PFSK-1 (cell line): ENCODE measurements at regions not wholly inside any gene's neighbourhood (a gene's known extent, or its start where the extent isn't known, plus 50 kb on each side); places are given as distances from the start of the nearest gene placed in this dataset.

Experiments used
- FOXP2 ChIP-seq: optimal IDR thresholded peaks from 2 replicates; pipeline ENCODE3; 2011; ENCODE audit warnings: borderline replicate concordance, control low read depth, inconsistent platforms; ENCODE audit not compliant: insufficient read depth; ENCODE audit errors: extremely low read length, extremely low read depth
- POLR2AphosphoS5 ChIP-seq: IDR thresholded peaks from 2 replicates; pipeline ENCODE4 v1.6.1; 2012; ENCODE audit warnings: low read depth, mild to moderate bottlenecking, control low read depth, low read length, moderate library complexity
- REST ChIP-seq, 2 experiments: IDR thresholded peaks; 2 replicates each; pipeline versions ENCODE4 v1.6.1 to v1.8.0; 2011 to 2012; ENCODE audit warnings: low read depth in 2 of 2, low read length in 2 of 2, control low read depth in 1 of 2, inconsistent platforms in 1 of 2, mild to moderate bottlenecking in 1 of 2, moderate library complexity in 1 of 2; ENCODE audit not compliant: insufficient read depth in 1 of 2
- SIN3A ChIP-seq: IDR thresholded peaks from 2 replicates; pipeline ENCODE4 v1.6.1; 2012; ENCODE audit warnings: mild to moderate bottlenecking, low read length, moderate library complexity, borderline replicate concordance; ENCODE audit not compliant: insufficient read depth
- TAF1 ChIP-seq: IDR thresholded peaks from 2 replicates; pipeline ENCODE4 v1.6.1; 2012; ENCODE audit warnings: low read length, control low read depth, borderline replicate concordance; ENCODE audit not compliant: insufficient read depth

DNA sequence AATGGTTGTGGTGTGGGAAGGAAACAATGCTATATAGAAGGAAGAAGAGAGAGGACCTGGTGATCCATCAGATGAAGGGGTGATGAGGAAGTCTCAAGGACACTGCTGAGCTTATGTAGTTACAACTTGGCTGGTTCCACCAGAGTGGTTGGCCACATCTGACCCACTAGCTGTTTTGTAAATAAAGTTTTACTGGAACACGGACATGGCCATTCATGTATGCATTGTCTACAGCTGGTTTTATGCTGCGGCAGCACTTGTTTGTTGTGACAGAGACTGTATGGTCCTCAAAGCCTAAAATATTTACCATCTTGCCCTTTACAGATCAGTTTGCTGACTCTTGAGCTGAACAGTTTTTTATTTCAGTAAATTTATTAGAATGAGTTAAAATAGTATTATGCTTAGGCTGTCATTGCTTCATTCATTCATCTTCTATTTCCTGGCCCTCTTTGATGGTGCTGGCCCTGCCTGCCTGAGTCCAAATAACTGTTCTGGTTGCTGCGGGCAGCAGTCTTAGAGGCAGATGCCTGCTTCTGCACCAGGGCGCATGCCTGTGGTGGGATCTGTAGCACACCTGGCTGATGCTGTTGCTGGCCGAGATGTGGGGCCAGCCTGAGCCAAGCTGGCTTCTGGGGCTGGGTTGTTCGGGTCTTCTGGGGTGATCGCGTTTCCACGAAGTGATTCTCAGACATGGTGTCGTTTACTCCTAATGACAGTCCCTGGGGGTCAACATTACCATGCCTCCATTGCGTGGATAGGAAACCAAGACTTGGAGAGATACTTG is 61.4 kb upstream of the WNT4 start:
- TF ChIP-seq REST (IDR thresholded peaks at IDR 0.05; ENCODE audit: insufficient read depth in 1 of 2, low read depth in 2 of 2, low read length in 2 of 2) (no peak), TAF1 (no peak), SIN3A (no peak), FOXP2 (no peak), POLR2AphosphoS5 (no peak)

GRCh38 chr1:22204989-22205913 is 62.4 kb upstream of the WNT4 start:
- no peak for TF ChIP-seq TAF1

DNA sequence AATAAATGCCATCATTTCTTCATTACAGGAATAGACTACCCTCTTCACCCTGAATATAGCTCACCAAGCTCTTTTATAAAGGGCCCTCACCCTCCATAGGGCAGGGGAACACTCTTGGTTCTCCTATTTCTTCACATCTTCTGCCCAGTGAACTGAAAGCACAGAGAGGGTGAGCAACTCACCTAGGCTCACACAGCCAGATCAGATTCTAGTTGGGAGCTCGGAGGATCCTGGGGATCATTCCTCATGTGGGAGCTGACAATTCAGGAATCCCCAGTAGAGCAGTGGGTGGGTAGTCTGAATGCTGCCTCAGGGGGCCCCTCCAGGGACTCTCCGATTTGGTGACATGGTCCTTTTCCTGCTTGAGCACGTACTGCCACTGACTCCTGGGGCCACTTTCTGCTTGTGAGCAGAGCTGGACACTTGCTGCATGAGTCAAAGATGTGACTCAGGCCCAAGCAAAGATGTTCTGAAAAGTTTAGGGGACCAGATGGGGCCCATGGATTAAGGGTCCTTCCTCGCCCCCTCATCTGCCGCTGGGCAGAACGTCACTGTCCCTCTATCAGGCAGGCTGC is 63.7 kb upstream of the WNT4 start:
- TF ChIP-seq FOXP2 (no peak), POLR2AphosphoS5 (no peak), SIN3A (no peak), REST (IDR thresholded peaks at IDR 0.05; ENCODE audit: insufficient read depth in 1 of 2, low read depth in 2 of 2, low read length in 2 of 2) (no peak), TAF1 (no peak)

- TF ChIP-seq TAF1: no peak
- no peak for TF ChIP-seq SIN3A
- no peak for TF ChIP-seq REST (IDR thresholded peaks at IDR 0.05; ENCODE audit: insufficient read depth in 1 of 2, low read depth in 2 of 2, low read length in 2 of 2)
- no peak for TF ChIP-seq FOXP2
- no peak for TF ChIP-seq POLR2AphosphoS5
Measured at GRCh38 chr1:22207511-22208267, 64.8 kb upstream of the WNT4 start.

DNA sequence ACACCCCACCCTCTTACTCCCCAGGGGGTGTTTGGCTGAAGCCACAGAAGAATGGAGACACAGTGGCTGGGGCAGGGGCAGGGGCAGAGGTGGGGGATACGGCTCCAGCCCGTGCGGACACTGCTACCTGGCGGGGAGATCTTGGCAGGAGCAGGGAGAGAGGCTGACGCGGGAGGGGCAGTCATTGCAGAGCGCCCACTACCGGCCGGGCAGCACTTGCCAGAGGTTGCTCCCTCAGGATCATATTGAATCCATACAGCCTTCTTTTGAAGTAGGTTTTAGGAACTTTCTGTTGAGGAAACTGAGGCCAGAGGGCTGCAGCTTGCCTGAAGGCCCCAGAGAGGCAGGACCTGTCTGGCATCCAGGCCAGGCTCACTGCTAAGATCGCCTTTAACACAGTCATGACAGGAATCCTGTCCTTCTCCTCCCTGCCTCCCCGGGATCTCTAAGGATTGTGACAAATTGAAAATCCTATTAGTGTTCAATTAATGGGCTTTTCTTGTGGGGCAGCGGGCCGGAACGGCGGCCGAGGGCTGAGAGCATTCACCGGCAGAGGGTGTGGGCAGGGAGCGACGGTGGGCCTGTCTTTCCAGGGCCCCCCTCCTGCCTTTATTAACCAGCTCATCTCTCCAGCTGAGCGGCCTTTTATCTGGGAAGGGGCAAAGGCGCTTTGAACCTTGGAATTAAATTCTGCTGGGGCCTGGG is 65.5 kb upstream of the WNT4 start:
- TF ChIP-seq FOXP2: no peak
- TF ChIP-seq REST (IDR thresholded peaks at IDR 0.05; ENCODE audit: insufficient read depth in 1 of 2, low read depth in 2 of 2, low read length in 2 of 2): no peak
- no peak for TF ChIP-seq POLR2AphosphoS5
- TF ChIP-seq SIN3A: no peak
- TF ChIP-seq TAF1: no peak
